LNCaP clone FGC (cell line): ENCODE measurements at regions not wholly inside any gene's neighbourhood (a gene's known extent, or its start where the extent isn't known, plus 50 kb on each side); places are given as distances from the start of the nearest gene placed in this dataset.

Experiments used
- DNase-seq: peaks from one replicate; pipeline ENCODE4 v3.0.0-alpha.2; 2011; ENCODE audit warnings: low read depth
- H3K4me3 ChIP-seq: 2 replicates; pipeline ENCODE4 v1.5.1; 2011; ENCODE audit warnings: mild to moderate bottlenecking, low read depth, low read length, control low read depth
- CTCF ChIP-seq: IDR thresholded peaks from 2 replicates; pipeline ENCODE4 v1.5.1; 2012; ENCODE audit warnings: mild to moderate bottlenecking; ENCODE audit not compliant: control insufficient read depth, insufficient read depth; ENCODE audit errors: extremely low read depth

DNA sequence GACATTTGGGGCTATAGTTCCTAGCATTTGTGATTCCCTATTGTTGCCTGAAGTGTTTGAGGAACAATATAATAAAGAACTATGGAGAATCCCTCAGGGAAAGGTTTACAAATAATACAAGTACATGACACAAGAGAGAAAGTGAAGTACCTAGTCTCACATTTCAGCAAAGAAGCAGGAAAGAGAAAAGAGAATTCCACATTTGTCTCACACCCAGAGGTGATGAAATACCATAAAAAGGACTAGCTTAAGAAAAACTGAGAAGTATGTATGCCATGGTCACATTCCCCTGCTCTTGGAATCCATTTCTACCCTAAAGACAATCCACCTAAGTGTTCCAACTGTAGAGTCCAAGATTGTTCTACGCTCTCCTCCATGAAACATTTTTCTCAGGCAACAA, 79.0 kb upstream of the TARS1 start:
- no peak overlapping the region for H3K4me3 ChIP-seq
- no peak for DNase-seq
- TF ChIP-seq CTCF, result no peak

GRCh38 chr5:33362915-33363314, 77.8 kb upstream of the TARS1 start:
- DNase-seq, result no peak
- no peak overlapping the region for H3K4me3 ChIP-seq
- TF ChIP-seq CTCF, result no peak

DNA sequence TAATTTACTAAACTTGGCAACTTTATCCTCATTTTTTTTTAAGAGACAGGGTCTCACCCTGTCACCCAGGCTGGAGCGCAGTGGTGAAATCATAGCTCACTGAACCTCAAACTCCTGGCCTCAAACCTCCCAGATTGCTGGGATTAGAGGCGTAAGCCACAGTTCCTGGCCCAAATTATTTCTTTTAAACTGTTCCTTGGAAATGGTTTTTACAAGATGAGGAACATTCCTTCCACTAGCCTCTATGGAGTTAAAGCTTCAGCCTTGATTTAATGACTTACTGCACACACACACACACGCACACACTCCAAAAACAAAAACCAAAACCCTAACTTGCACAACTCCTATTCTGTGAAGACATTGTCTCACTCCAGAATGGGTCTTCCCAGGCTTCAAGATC, 77.2 kb upstream of the TARS1 start:
- no peak for DNase-seq
- no peak for TF ChIP-seq CTCF
- H3K4me3 ChIP-seq, result no peak overlapping the region

DNA sequence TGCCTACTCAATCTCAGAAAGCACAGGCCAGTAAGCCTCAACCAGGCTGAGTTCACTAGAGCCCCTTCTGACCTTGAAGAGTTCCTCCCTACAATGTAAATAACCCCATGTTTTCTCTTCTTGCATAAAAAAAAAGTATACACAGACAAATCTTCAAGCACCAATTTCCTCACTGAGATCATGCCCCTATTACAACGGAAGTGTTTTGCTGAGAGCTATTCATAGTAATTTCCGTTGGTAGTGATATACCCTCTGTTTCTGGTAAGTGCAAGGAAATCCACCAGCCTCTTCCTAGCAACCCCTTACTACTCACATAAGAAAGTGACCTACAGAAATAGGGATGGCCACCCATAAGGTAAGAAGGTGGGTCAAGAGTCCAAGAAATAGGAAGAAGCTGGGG, 76.4 kb upstream of the TARS1 start:
- no peak overlapping the region for H3K4me3 ChIP-seq
- TF ChIP-seq CTCF, result no peak
- no peak for DNase-seq

GRCh38 chr5:33367416-33367815, 73.3 kb upstream of the TARS1 start:
- no peak overlapping the region for H3K4me3 ChIP-seq

DNA sequence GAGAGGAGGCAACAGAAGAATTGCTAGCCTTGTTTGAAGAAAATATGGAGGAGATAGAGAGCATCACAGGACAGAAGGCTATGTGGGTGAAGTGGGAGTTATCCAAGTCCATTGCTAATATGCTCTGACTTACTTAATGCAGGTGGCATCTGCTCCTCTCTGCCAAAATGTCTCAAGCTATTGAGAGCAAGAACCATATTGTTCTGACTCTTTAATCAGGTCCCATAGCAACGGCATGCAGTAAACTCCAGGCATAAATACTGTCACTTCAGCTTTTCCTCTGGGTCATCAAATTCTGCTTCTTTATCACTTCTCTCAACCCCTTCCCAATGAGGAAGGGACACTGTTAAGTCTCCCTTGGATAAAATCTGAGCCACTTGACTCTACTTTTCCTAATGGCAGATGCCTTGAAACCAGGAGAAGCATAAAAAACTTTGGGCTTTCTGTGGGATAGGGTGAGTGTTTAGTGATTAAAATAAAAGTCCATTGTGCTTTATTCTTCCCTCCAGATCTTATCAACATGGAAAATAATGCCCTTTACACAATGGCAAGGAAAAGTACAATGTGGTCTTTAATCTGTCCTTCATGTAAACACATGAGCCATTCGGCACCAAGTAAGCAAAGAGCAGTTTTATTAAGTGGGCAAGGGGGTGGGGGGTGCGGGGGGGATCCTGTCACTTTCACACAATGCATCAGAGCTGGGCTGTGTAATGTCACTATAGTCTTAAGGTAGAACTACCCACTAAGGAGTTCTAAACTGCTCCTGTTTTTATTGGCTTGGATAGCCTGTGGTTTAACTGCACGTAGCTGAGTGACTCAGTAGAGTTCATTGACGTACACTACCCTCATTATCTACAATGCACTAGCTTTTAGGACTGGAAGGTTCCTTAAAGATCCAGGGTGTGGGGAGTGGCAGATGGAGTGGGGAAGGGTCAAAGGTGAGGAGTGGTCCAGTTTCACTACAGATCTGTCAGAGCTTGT, 71.0 kb upstream of the TARS1 start:
- DNase-seq, result no peak
- no peak for TF ChIP-seq CTCF
- H3K4me3 ChIP-seq, result no peak overlapping the region

More at GRCh38 chr5:33367416-33367815, 73.3 kb upstream of the TARS1 start:
- TF ChIP-seq CTCF, result no peak
- no peak for DNase-seq

DNA sequence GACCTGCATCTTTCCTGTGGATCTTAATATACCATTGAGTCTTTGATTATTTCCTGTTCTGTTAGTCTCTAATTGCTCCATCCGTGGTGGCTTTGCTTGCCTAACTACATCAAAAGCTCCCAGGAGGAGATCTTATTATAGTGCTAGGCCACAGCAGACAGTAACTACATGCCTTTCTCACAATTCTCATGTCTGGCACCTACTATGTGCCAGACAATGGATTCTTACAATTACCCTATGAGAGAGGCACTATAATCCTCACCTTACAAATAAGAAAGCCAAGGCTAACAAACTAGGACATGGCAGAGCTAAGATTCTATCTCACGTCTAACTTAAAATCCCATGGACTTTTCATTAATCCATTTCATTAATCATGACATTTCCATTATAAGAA, 70.3 kb upstream of the TARS1 start:
- no peak for DNase-seq
- TF ChIP-seq CTCF, result no peak

More for the DNA sequence above, 70.3 kb upstream of the TARS1 start:
- H3K4me3 ChIP-seq, result no peak overlapping the region
